IMR-90 (cell line): ENCODE measurements at regions not wholly inside any gene's neighbourhood (a gene's known extent, or its start where the extent isn't known, plus 50 kb on each side); places are given as distances from the start of the nearest gene placed in this dataset.
A peak's percentile ranks its signal among the peaks of the same experiment; 100 is the strongest.

ENCODE experiments used
- ATAC-seq: fragments of 200-7000 bp; cut with Tn5 transposase; 2 replicates; pipeline ENCODE4 v1.9.1; 2020; ENCODE audit warnings: low read depth, mild to moderate bottlenecking, moderate library complexity
- BruUV-seq: library from RNA; stranded (reverse); fragments of 400-500 nt; replicated peaks from 2 replicates; lab custom pipeline; 2021; lab: Mats Ljungman, UMichigan
- CTCF ChIA-PET: fragments of 300-600 bp; formaldehyde crosslinking; extraction: SDS; loops from one replicate; lab custom pipeline; 2021; ENCODE audit warnings: antibody characterized with exemption; lab: Yijun Ruan, JAX
- POLR2A ChIA-PET: fragments of 300-600 bp; sonication (Branson Sonifier 250); formaldehyde crosslinking; loops from one replicate; lab custom pipeline; 2022; ENCODE audit warnings: antibody characterized with exemption; ENCODE audit not compliant: unreplicated experiment; lab: Charles Lee
- DNase-seq: peaks from one replicate; pipeline ENCODE4 v3.0.0; 2013
- H2AFZ ChIP-seq: replicated peaks from 2 replicates; pipeline ENCODE3; 2013; ENCODE audit warnings: low read length, mild to moderate bottlenecking; ENCODE audit not compliant: poor library complexity
- H2AK5ac ChIP-seq: 2 replicates; pipeline ENCODE4 v1.6.1; 2013; ENCODE audit warnings: low read depth, low read length, inconsistent platforms
- H2AK9ac ChIP-seq: replicated peaks from 2 replicates; pipeline ENCODE3; 2013; ENCODE audit warnings: mild to moderate bottlenecking, low read depth, low read length, moderate library complexity; ENCODE audit not compliant: poor library complexity
- H2BK120ac ChIP-seq: 2 replicates; pipeline ENCODE4 v1.6.1; 2013; ENCODE audit warnings: low read depth, low read length, inconsistent platforms
- H2BK15ac ChIP-seq: 3 replicates; pipeline ENCODE4 v1.6.1; 2013; ENCODE audit warnings: low read depth, low read length, inconsistent platforms
- H2BK20ac ChIP-seq: 2 replicates; pipeline ENCODE4 v1.6.1; 2013; ENCODE audit warnings: low read depth, mild to moderate bottlenecking, inconsistent platforms, low read length, moderate library complexity
- H2BK5ac ChIP-seq: 2 replicates; pipeline ENCODE4 v1.6.1; 2013; ENCODE audit warnings: mild to moderate bottlenecking, low read depth, low read length, inconsistent platforms; ENCODE audit not compliant: poor library complexity, severe bottlenecking
- H3K14ac ChIP-seq: replicated peaks from 2 replicates; pipeline ENCODE4 v1.6.1; 2013; ENCODE audit warnings: low read depth, low read length, inconsistent platforms
- H3K18ac ChIP-seq: 2 replicates; pipeline ENCODE4 v1.6.1; 2013; ENCODE audit warnings: low read depth, low read length, control low read depth
- H3K23ac ChIP-seq: 2 replicates; pipeline ENCODE4 v1.6.1; 2013; ENCODE audit warnings: low read depth, low read length, inconsistent platforms
- H3K27ac ChIP-seq: 2 replicates; pipeline ENCODE4 v1.5.1; 2013; ENCODE audit warnings: mild to moderate bottlenecking, control low read depth, low read length; ENCODE audit not compliant: insufficient read depth
- H3K27me3 ChIP-seq: 2 replicates; pipeline ENCODE4 v1.6.1; 2013; ENCODE audit warnings: low read length; ENCODE audit not compliant: control insufficient read depth, insufficient read depth
- H3K36me3 ChIP-seq: 2 replicates; pipeline ENCODE4 v1.6.1; 2013; ENCODE audit warnings: low read length, mixed read lengths; ENCODE audit not compliant: control insufficient read depth, insufficient read depth
- H3K4ac ChIP-seq: 2 replicates; pipeline ENCODE4 v1.6.1; 2013; ENCODE audit warnings: low read depth, low read length, inconsistent platforms
- H3K4me1 ChIP-seq: 2 replicates; pipeline ENCODE4 v1.6.1; 2013; ENCODE audit warnings: low read length, mixed read lengths; ENCODE audit not compliant: control insufficient read depth, insufficient read depth
- H3K4me2 ChIP-seq: 2 replicates; pipeline ENCODE4 v1.6.1; 2013; ENCODE audit warnings: low read depth, mild to moderate bottlenecking, control low read depth, low read length, moderate library complexity
- H3K4me3 ChIP-seq: 2 replicates; pipeline ENCODE4 v1.5.1; 2013; ENCODE audit warnings: low read depth, mild to moderate bottlenecking, control low read depth, low read length, moderate library complexity; ENCODE audit not compliant: insufficient read depth
- H3K56ac ChIP-seq: 2 replicates; pipeline ENCODE4 v1.6.1; 2013; ENCODE audit warnings: low read length, inconsistent platforms; ENCODE audit not compliant: insufficient read depth; ENCODE audit errors: extremely low read depth
- H3K79me1 ChIP-seq, 2 experiments: 2 replicates each; pipeline ENCODE4 v1.6.1; 2013; ENCODE audit warnings: low read length in 2 of 2, inconsistent platforms in 1 of 2, low read depth in 1 of 2
- H3K9ac ChIP-seq: 2 replicates; pipeline ENCODE4 v1.6.1; 2013; ENCODE audit warnings: low read depth, low read length, control low read depth
- H3K9me1 ChIP-seq: 2 replicates; pipeline ENCODE4 v1.6.1; 2013; ENCODE audit warnings: low read length, inconsistent platforms; ENCODE audit not compliant: insufficient read depth
- H3K9me3 ChIP-seq: 2 replicates; pipeline ENCODE4 v1.6.1; 2013; ENCODE audit warnings: low read length; ENCODE audit not compliant: control insufficient read depth, insufficient read depth
- H4K20me1 ChIP-seq: 2 replicates; pipeline ENCODE4 v1.6.1; 2013; ENCODE audit warnings: low read length, inconsistent platforms; ENCODE audit not compliant: insufficient read depth
- H4K5ac ChIP-seq: 2 replicates; pipeline ENCODE4 v1.6.1; 2013; ENCODE audit warnings: mild to moderate bottlenecking, low read depth, low read length, control low read depth
- H4K8ac ChIP-seq, 2 experiments: 2 replicates each; pipeline ENCODE4 v1.6.1; 2013; ENCODE audit warnings: low read depth in 2 of 2, low read length in 2 of 2, control low read depth in 1 of 2, inconsistent platforms in 1 of 2
- H4K91ac ChIP-seq: 2 replicates; pipeline ENCODE4 v1.6.1; 2013; ENCODE audit warnings: low read depth, low read length, inconsistent platforms; ENCODE audit not compliant: insufficient read depth
- BHLHE40 ChIP-seq: fragments of 150-350 bp; IDR thresholded peaks from 2 replicates; pipeline ENCODE4 v1.6.1; 2016; ENCODE audit warnings: mild to moderate bottlenecking, low read depth, low read length
- CEBPB ChIP-seq: IDR thresholded peaks from 2 replicates; pipeline ENCODE4 v1.6.1; 2012; ENCODE audit warnings: low read depth, low read length, improper control_type of control experiment
- CHD1 ChIP-seq: IDR thresholded peaks from 2 replicates; pipeline ENCODE4 v1.6.1; 2012; ENCODE audit warnings: low read depth, low read length, improper control_type of control experiment
- CTCF ChIP-seq: conservative IDR thresholded peaks from 2 replicates; pipeline ENCODE4 v1.5.1; 2012; ENCODE audit warnings: mild to moderate bottlenecking, low read depth, low read length, improper control_type of control experiment
- ELK1 ChIP-seq: fragments of 150-350 bp; IDR thresholded peaks from 2 replicates; pipeline ENCODE4 v1.6.1; 2016; ENCODE audit warnings: low read depth, mild to moderate bottlenecking, low read length, moderate library complexity, borderline replicate concordance
- FOS ChIP-seq: fragments of 150-350 bp; IDR thresholded peaks from 2 replicates; pipeline ENCODE4 v1.6.1; 2016; ENCODE audit warnings: low read depth, low read length
- MAFK ChIP-seq: IDR thresholded peaks from 2 replicates; pipeline ENCODE4 v1.6.1; 2012; ENCODE audit warnings: low read depth, low read length, improper control_type of control experiment
- MAZ ChIP-seq: IDR thresholded peaks from 2 replicates; pipeline ENCODE4 v1.6.1; 2012; ENCODE audit warnings: low read depth, mild to moderate bottlenecking, low read length, improper control_type of control experiment, moderate library complexity, borderline replicate concordance
- MXI1 ChIP-seq: IDR thresholded peaks from 2 replicates; pipeline ENCODE4 v1.6.1; 2012; ENCODE audit warnings: low read depth, mild to moderate bottlenecking, low read length, moderate library complexity, borderline replicate concordance
- NFE2L2 ChIP-seq: fragments of 150-350 bp; IDR thresholded peaks from 2 replicates; pipeline ENCODE4 v1.6.1; 2016; ENCODE audit warnings: low read depth, mild to moderate bottlenecking, low read length
- POLR2A ChIP-seq: IDR thresholded peaks from 2 replicates; pipeline ENCODE4 v1.6.1; 2012; ENCODE audit warnings: mild to moderate bottlenecking, low read depth, low read length
- RAD21 ChIP-seq: IDR thresholded peaks from 2 replicates; pipeline ENCODE4 v1.6.1; 2012; ENCODE audit warnings: low read length, improper control_type of control experiment
- RCOR1 ChIP-seq: IDR thresholded peaks from 2 replicates; pipeline ENCODE4 v1.6.1; 2012; ENCODE audit warnings: mild to moderate bottlenecking, low read length, improper control_type of control experiment; ENCODE audit not compliant: insufficient replicate concordance
- RFX5 ChIP-seq: IDR thresholded peaks from 2 replicates; pipeline ENCODE4 v1.8.0; 2012; ENCODE audit warnings: low read depth, mild to moderate bottlenecking, low read length, moderate library complexity
- SMC3 ChIP-seq: fragments of 150-350 bp; IDR thresholded peaks from 2 replicates; pipeline ENCODE4 v1.6.1; 2016; ENCODE audit warnings: low read depth, mild to moderate bottlenecking, antibody characterized with exemption, low read length, moderate library complexity
- USF2 ChIP-seq: fragments of 150-350 bp; IDR thresholded peaks from 2 replicates; pipeline ENCODE4 v1.6.1; 2017; ENCODE audit warnings: mild to moderate bottlenecking, antibody characterized with exemption, low read length, low read depth
- dilution Hi-C: fragments of 300-500 bp; cut with HindIII; formaldehyde crosslinking; loops from one replicate; pipeline ENCODE4 v1.14.3; 2018; ENCODE audit warnings: low sequenced_read_pairs; ENCODE audit not compliant: unreplicated experiment
- in situ Hi-C: fragments of 300-500 bp; cut with MboI; formaldehyde crosslinking; loops from 3 replicates; pipeline ENCODE4 v1.14.3; 2019; ENCODE audit warnings: low sequenced_read_pairs, inconsistent platforms, mixed read lengths
- intact Hi-C: fragments of 100-400 bp; cut with micrococcal nuclease; formaldehyde crosslinking; loops from 2 replicates; pipeline ENCODE4 v1.10.0; 2022

- H3K9ac ChIP-seq, result no peak overlapping the region
- DNase-seq, result peak; percentile 73
- H4K8ac ChIP-seq, result no peak overlapping the region
Observed at GRCh38 chr12:87924149-87924548, 105.1 kb downstream of the C12orf50 start.

More at GRCh38 chr12:87924149-87924548, 105.1 kb downstream of the C12orf50 start:
- Histone ChIP-seq H3K27me3 (no peaks in the 10 kb centered on the region), H3K4me3 (no peak overlapping the region), H3K27ac (no peak overlapping the region), H2AK5ac (no peak overlapping the region), H3K4me1 (peaks cover 4% of the 10 kb centered on the region; the same call in 1 of the 2 replicates), H2BK5ac (no peak overlapping the region), H2AK9ac (no peak overlapping the region), H3K4ac (no peak overlapping the region), H3K36me3 (no peaks in the 10 kb centered on the region), H2BK15ac (no peak overlapping the region; the same call in 2 of the 3 replicates), H3K56ac (no peak overlapping the region), H3K9me1 (no peaks in the 10 kb centered on the region), H3K4me2 (no peak overlapping the region), H4K91ac (no peak overlapping the region), H3K18ac (no peak overlapping the region), H4K5ac (no peak overlapping the region), H3K9me3 (no peaks in the 10 kb centered on the region), H3K79me1 (no peaks in the 10 kb centered on the region), H2BK20ac (no peak overlapping the region), H3K14ac (no peak overlapping the region), H2BK120ac (no peak overlapping the region), H2AFZ (no peak overlapping the region), H4K20me1 (no peaks in the 10 kb centered on the region), H3K23ac (no peak overlapping the region)
- dilution Hi-C loops (no loop called here), intact Hi-C loops (no loop called here), in situ Hi-C loops (no loop called here)
- CTCF ChIA-PET, result no interaction called here
- TF ChIP-seq CHD1 (no peak), MAZ (no peak), MAFK (no peak), RCOR1 (no peak), FOS (no peak), MXI1 (no peak), RAD21 (no peak), ELK1 (no peak), SMC3 (no peak), CTCF (no peak), RFX5 (no peak), USF2 (no peak), CEBPB (no peak), NFE2L2 (no peak), POLR2A (no peak), BHLHE40 (no peak)
- peak; percentile 68 for ATAC-seq
- POLR2A ChIA-PET, result no interaction called here
- no TSS peak for BruUV-seq
